Fibroblast of skin of back (primary cell): ENCODE measurements at regions not wholly inside any gene's neighbourhood (a gene's known extent, or its start where the extent isn't known, plus 50 kb on each side); places are given as distances from the start of the nearest gene placed in this dataset.

Experiments
- DNase-seq: peaks from one replicate; pipeline ENCODE4 v3.0.0-alpha.2; 2013

GRCh38 chr1:80113168-80114038 is 1106.9 kb upstream of the ADGRL4 start:
- DNase-seq, result no peak

- DNase-seq, result no peak
These were observed 1094.6 kb upstream of the ADGRL4 start for GRCh38 chr1:80101159-80101558.

- DNase-seq, result no peak
These were observed 1093.2 kb upstream of the ADGRL4 start for GRCh38 chr1:80099713-80100112.

GRCh38 chr1:80085067-80085466 is 1078.5 kb upstream of the ADGRL4 start:
- DNase-seq, result no peak

GRCh38 chr1:80083892-80084291 is 1077.4 kb upstream of the ADGRL4 start:
- no peak for DNase-seq

- no peak for DNase-seq
These were observed 1069.9 kb upstream of the ADGRL4 start for GRCh38 chr1:80076469-80076868.

- no peak for DNase-seq
These were observed 1068.8 kb upstream of the ADGRL4 start for GRCh38 chr1:80075351-80075750.

GRCh38 chr1:80072563-80072962 is 1066.0 kb upstream of the ADGRL4 start:
- DNase-seq, result no peak

- peak; percentile 5 for DNase-seq
These were observed 1059.5 kb upstream of the ADGRL4 start for GRCh38 chr1:80066060-80066459.

GRCh38 chr1:80064524-80064923 is 1058.0 kb upstream of the ADGRL4 start:
- DNase-seq, result no peak

- no peak for DNase-seq
These were observed 1053.4 kb upstream of the ADGRL4 start for GRCh38 chr1:80059940-80060339.

- no peak for DNase-seq
These were observed 1049.6 kb upstream of the ADGRL4 start for GRCh38 chr1:80056179-80056578.

GRCh38 chr1:80054129-80054528 is 1047.6 kb upstream of the ADGRL4 start:
- DNase-seq, result peak; percentile 2

GRCh38 chr1:80053613-80054012 is 1047.1 kb upstream of the ADGRL4 start:
- DNase-seq, result no peak

GRCh38 chr1:80050523-80050922 is 1044.0 kb upstream of the ADGRL4 start:
- no peak for DNase-seq

GRCh38 chr1:80050085-80050484 is 1043.6 kb upstream of the ADGRL4 start:
- DNase-seq, result no peak

- DNase-seq, result peak; percentile 23
These were observed 1042.2 kb upstream of the ADGRL4 start for GRCh38 chr1:80048716-80049115.

GRCh38 chr1:80047791-80048190 is 1041.3 kb upstream of the ADGRL4 start:
- peak; percentile 53 for DNase-seq

GRCh38 chr1:80044662-80045061 is 1038.1 kb upstream of the ADGRL4 start:
- DNase-seq, result no peak

- DNase-seq, result no peak
These were observed 1030.3 kb upstream of the ADGRL4 start for GRCh38 chr1:80036690-80037432.

GRCh38 chr1:80023358-80023757 is 1016.8 kb upstream of the ADGRL4 start:
- peak; percentile 2 for DNase-seq

- DNase-seq, result no peak
These were observed 1015.4 kb upstream of the ADGRL4 start for GRCh38 chr1:80021891-80022290.

- DNase-seq, result no peak
These were observed 1011.8 kb upstream of the ADGRL4 start for GRCh38 chr1:80018348-80018747.

GRCh38 chr1:80008934-80009333 is 1002.4 kb upstream of the ADGRL4 start:
- no peak for DNase-seq
